Fibroblast of the aortic adventitia (primary cell): ENCODE measurements at regions not wholly inside any gene's neighbourhood (a gene's known extent, or its start where the extent isn't known, plus 50 kb on each side); places are given as distances from the start of the nearest gene placed in this dataset.

Experiments
- DNase-seq: peaks from one replicate; pipeline ENCODE4 v3.0.0-alpha.2; 2010; ENCODE audit warnings: low read depth
- H3K4me3 ChIP-seq: 2 replicates; pipeline ENCODE4 v1.5.1; 2011; ENCODE audit warnings: low read depth, mild to moderate bottlenecking, control low read depth, low read length, moderate library complexity
- TF ChIP-seq, protein P1 (sequence below): IDR thresholded peaks from 2 replicates; pipeline ENCODE4 v1.5.1; 2011; ENCODE audit warnings: mild to moderate bottlenecking, low read length, control low read depth, inconsistent platforms; ENCODE audit not compliant: insufficient read depth

DNA sequence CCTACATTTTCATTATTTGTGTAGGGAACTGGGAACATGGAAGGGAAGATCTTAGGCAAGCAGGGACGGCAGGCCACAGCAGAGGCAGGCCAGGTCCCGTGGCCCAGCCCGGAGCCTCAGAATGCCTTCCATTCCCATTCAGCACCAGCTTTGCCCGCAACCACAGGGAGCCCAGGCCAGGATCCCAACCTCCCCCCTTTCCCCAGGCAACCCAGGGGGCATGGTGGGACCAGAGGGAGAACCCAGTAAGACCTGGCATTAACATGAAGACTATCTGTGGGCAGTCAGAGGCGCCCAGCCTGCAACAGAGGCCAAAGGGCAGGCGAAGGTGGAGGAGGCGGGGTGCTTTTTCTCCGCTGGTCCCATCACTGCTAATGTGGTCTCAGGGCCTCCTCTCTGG, 135.6 kb downstream of the TPRA1 start:
- TF ChIP-seq, protein P1, sequence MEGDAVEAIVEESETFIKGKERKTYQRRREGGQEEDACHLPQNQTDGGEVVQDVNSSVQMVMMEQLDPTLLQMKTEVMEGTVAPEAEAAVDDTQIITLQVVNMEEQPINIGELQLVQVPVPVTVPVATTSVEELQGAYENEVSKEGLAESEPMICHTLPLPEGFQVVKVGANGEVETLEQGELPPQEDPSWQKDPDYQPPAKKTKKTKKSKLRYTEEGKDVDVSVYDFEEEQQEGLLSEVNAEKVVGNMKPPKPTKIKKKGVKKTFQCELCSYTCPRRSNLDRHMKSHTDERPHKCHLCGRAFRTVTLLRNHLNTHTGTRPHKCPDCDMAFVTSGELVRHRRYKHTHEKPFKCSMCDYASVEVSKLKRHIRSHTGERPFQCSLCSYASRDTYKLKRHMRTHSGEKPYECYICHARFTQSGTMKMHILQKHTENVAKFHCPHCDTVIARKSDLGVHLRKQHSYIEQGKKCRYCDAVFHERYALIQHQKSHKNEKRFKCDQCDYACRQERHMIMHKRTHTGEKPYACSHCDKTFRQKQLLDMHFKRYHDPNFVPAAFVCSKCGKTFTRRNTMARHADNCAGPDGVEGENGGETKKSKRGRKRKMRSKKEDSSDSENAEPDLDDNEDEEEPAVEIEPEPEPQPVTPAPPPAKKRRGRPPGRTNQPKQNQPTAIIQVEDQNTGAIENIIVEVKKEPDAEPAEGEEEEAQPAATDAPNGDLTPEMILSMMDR: no peak
- DNase-seq: no peak

DNA sequence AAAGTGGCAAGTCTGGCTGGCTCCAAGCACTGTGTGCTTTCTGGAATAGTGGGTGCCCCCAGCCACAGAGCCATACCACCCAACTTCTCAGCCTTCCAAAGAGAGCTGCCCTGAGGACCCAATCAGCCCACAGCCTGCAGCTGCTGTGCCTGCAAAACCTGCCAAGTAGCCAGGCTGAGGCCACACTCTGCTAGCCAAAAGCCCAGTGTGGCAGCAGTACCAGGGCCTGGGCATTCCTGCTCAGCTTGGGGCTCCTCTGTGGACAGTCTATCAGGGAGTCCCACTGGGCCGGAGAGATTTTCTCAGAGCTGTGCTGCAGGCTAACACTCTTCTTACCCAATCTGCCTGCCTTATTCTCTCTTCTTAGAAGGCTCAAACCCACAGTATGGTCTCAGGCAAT, 136.5 kb downstream of the TPRA1 start:
- H3K4me3 ChIP-seq: no peak overlapping the region
- DNase-seq: no peak
- TF ChIP-seq, protein P1: no peak

More for the DNA sequence above, 135.6 kb downstream of the TPRA1 start:
- H3K4me3 ChIP-seq: no peak overlapping the region

DNA sequence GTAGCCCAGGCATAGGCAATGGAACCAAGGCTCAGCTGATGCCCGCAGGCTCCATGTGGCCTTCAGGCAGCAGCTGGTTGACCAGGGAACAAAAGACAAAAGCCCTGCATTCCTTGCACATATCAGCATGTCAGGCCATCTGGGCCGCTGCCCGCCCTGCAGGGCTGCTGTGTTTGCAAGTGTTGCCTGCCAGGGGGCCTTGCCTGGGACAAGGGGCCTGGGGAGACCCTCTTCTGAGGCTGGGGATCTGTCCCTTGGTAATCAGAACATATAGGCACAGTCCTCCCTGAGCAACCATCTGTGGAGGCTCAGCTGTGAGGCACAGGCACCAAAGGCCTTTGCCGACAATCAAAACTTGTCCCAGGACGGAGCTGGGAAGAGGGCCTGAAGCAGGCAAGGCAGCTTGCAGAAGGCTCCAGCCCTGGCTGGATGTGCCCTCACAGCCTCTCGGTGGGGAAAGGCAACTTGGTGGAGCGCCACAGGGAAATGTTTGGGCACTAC, 138.2 kb downstream of the TPRA1 start:
- DNase-seq: no peak
- no peak overlapping the region for H3K4me3 ChIP-seq
- TF ChIP-seq, protein P1: no peak

DNA sequence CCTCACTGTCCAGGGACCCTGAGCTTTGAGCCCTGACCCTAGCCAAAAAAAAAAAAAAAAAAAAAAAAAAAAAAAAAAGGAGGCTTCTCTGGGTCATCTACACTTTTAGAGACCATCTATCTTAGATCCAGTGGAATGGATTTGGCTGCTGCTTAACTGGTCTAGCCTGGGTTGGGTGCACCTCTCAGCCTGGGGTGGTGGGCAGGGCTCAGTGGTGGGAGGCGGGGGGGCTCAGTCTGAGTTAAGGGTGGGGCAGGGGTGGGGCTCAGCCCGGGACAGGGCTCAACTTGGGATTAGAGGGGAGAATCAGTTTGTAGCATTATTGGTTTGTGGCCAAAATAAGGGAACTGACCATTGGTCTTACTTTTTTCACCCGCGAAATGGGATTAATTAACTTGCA, 139.2 kb downstream of the TPRA1 start:
- no peak for DNase-seq
- H3K4me3 ChIP-seq: no peak overlapping the region
- TF ChIP-seq, protein P1: no peak

DNA sequence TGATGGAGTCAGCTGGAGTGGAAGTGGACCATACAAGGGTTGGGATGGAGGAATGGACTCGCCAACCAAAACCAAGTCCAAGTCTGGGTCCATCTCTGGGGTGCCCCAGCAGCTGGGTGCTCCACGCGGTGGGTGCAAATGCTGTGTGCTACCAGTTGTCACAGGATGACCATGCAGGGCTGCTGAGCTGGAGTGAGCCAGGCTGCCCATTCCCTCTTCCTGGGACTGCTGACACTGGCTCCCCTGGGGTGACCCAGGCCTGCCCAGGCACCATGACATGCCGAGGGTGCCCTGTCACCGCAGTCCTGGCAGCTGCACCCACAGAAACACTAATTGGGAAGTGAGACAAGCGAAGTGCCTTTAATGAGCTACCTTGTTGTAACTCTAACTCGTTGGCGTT, 140.2 kb downstream of the TPRA1 start:
- no peak for DNase-seq
- TF ChIP-seq, protein P1: no peak
- no peak overlapping the region for H3K4me3 ChIP-seq

DNA sequence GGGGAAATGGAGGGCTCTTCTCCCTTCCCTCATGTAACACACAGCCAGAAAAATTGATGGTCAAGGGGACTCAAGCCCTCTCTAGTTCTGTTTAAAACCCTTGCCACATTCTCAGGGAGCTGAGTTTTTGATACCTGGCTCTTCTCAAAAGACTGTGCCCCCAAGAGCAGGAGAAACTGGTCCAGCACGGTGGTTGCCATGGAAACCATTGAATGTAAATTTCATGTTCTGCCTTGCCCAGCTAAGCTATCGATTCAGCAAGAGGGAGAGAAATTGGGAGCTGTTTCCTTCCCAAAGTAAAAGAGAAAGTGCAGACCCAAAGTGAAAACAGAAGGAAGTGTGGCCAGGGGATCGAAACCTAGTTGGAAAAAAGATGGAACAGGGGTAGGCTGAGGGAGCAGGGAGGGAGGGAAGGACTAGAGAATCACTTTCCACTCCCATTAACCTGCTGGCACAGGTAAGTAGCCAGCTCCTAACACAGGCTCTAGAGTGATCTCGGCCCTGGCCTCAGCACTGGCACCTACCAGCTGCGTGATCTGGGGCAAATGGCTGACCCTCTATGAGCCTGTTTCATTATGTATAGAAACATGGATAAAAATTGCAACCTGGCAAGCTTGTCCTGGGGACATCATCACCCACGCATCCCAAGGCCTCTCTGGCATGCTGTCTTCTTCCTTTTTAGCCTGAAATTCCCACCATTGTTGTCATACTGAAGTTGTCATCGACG, 140.9 kb downstream of the TPRA1 start:
- DNase-seq: no peak
- TF ChIP-seq, protein P1: no peak
- no peak overlapping the region for H3K4me3 ChIP-seq

DNA sequence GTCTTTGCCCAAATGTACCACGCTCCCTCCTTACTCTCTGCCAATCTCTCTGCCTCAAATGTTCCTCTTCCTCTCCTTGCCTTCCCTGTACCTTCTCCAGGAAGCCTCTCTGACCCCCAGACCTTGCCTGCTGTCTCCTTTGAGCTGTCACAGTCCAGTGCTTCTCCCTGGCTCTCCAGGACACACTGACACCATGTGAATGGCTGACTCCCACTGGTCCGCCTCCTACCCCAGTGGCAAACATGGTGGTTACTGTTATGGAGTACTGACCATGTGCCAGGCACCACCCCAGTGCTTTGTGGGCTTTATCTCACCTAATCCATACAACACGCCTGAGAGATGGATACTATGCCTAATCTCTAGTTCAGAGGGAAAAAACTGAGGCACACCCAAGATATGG, 141.9 kb downstream of the TPRA1 start:
- no peak for DNase-seq
- no peak overlapping the region for H3K4me3 ChIP-seq
- TF ChIP-seq, protein P1: no peak
